ENCODE measurements at regions not wholly inside any gene's neighbourhood (a gene's known extent, or its start where the extent isn't known, plus 50 kb on each side); places are given as distances from the start of the nearest gene placed in this dataset.
"Not testable (repeated sequence)": the region's sequence is repeated elsewhere in the genome, so short reads cannot be mapped to it uniquely, and the experiment has no call there.

DNA sequence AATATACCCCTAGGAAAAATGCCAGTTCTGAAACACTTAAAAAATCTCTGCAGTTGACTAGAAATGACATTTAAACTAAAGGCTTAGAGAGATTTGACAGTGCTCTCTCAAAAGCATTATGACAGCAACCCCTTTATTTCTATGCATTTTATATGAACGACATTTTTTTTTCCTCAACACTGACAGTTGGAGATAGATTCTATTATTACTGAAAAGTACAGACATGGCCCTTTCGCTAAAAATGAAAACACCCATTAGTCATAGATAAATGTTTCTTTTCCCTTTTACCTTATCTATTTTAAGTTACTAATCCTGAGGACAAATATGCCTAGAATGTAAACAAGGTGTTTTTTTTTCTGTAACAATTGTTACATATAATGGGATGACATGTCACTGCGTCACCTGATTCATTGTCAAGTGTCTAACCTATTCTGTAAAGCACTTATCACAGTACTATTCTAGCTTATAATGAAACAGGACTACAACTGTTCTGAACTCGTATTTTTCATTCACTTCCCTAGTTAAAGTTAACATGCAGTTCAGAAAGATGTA is 1169.6 kb upstream of the CRIM1 start:
- no peaks in the 10 kb centered on the region for H3K4me1 ChIP-seq (ENCODE audit: control insufficient read depth, low read depth, low read length)
- H3K18ac ChIP-seq (ENCODE audit: low read length), result no peak overlapping the region
- H3K36me3 ChIP-seq (ENCODE audit: control insufficient read depth, insufficient read depth, low read length), result no peaks in the 10 kb centered on the region
- no peak overlapping the region for H2BK5ac ChIP-seq (ENCODE audit: low read length)
- no peak overlapping the region for H2BK120ac ChIP-seq (ENCODE audit: low read depth, low read length)
- H3K27me3 ChIP-seq (ENCODE audit: insufficient read depth, low read length, poor library complexity), result no peaks in the 10 kb centered on the region
- H3K79me1 ChIP-seq (ENCODE audit: low read length), result no peaks in the 10 kb centered on the region
- DNase-seq, result no peak
- H4K8ac ChIP-seq (ENCODE audit: low read depth, low read length), result no peak overlapping the region
- no CpG with 5 or more reads among the region's 4 CpGs for WGBS (ENCODE audit: extremely low coverage, insufficient coverage, low lambda C conversion rate)
- no peak overlapping the region for H3K4me3 ChIP-seq (ENCODE audit: low read length)
- no peak overlapping the region for H3K9ac ChIP-seq (ENCODE audit: low read length)
- no peak overlapping the region for H4K5ac ChIP-seq (ENCODE audit: low read length)
- H3K4me2 ChIP-seq (ENCODE audit: low read length), result no peak overlapping the region
- no peak overlapping the region for H3K23ac ChIP-seq (ENCODE audit: low read length)
- H2BK15ac ChIP-seq (replicated peaks; ENCODE audit: low read depth), result no peak overlapping the region
- no peak overlapping the region for H3K4ac ChIP-seq (ENCODE audit: low read depth, low read length)
- H3K79me2 ChIP-seq (ENCODE audit: control insufficient read depth, insufficient read depth, low read length), result no peaks in the 10 kb centered on the region
- no peak overlapping the region for H3K56ac ChIP-seq (ENCODE audit: low read length)
- no peak overlapping the region for H3K27ac ChIP-seq (ENCODE audit: low read depth, low read length)
- no peak overlapping the region for H2AK5ac ChIP-seq (ENCODE audit: low read length)

DNA sequence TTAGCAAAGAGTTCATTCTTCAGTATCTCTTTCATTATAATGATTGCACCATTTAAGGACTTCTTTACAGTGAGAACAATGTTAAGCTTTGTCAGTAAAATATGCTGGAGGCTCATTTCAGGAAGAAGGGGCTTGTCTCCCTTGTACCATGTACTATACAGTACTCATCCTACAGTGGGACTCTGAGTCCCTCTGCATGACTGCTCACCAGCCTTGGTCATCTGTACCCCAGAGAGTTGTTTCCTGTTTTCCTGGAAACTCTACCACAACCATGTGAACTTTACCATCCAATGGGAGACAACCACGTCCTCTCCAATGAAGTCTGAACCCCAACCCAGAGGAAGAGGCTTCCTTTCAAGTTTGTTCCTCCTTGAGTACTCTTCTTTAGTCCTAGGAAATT is 1171.1 kb upstream of the CRIM1 start:
- H4K8ac ChIP-seq (ENCODE audit: low read depth, low read length), result no peak overlapping the region
- WGBS (ENCODE audit: extremely low coverage, insufficient coverage, low lambda C conversion rate), result no CpG with 5 or more reads among the region's 1 CpG

DNA sequence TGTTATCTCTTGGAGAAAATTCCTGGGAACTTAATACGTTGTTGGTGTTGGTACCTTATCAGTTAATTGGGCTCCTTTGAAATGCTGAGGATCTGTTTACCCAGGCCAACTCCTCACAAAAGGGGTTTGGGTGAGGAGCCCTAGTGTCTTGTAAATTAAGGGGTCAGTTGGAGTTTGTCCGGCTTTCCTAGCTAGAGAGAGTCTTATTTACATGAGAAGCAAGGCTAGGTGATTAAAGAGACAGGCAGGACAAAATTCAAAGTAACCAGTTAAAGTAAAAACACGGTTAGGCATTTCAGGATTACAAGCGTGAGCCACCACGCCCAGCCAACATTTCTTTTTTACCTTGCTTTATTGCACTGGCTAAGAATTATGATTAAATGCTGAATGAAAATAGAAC is 1178.9 kb upstream of the CRIM1 start:
- not testable (repeated sequence) for H3K4me1 ChIP-seq (ENCODE audit: control insufficient read depth, low read depth, low read length); H3K79me1 ChIP-seq (ENCODE audit: low read length); H4K5ac ChIP-seq (ENCODE audit: low read length); H2BK120ac ChIP-seq (ENCODE audit: low read depth, low read length); H2BK5ac ChIP-seq (ENCODE audit: low read length); H3K4me3 ChIP-seq (ENCODE audit: low read length); H2AK5ac ChIP-seq (ENCODE audit: low read length); H4K8ac ChIP-seq (ENCODE audit: low read depth, low read length); H3K79me2 ChIP-seq (ENCODE audit: control insufficient read depth, insufficient read depth, low read length); H3K27me3 ChIP-seq (ENCODE audit: insufficient read depth, low read length, poor library complexity); H3K18ac ChIP-seq (ENCODE audit: low read length); H2BK15ac ChIP-seq (replicated peaks; ENCODE audit: low read depth); H3K4ac ChIP-seq (ENCODE audit: low read depth, low read length); H3K4me2 ChIP-seq (ENCODE audit: low read length); H3K27ac ChIP-seq (ENCODE audit: low read depth, low read length); H3K36me3 ChIP-seq (ENCODE audit: control insufficient read depth, insufficient read depth, low read length); H3K9ac ChIP-seq (ENCODE audit: low read length); H3K56ac ChIP-seq (ENCODE audit: low read length); H3K23ac ChIP-seq (ENCODE audit: low read length)
- no CpG with 5 or more reads among the region's 5 CpGs for WGBS (ENCODE audit: extremely low coverage, insufficient coverage, low lambda C conversion rate)
- DNase-seq, result peak; percentile 90

More for the DNA sequence above, 1171.1 kb upstream of the CRIM1 start:
- H2BK5ac ChIP-seq (ENCODE audit: low read length), result no peak overlapping the region
- no peak overlapping the region for H2AK5ac ChIP-seq (ENCODE audit: low read length)
- H3K4ac ChIP-seq (ENCODE audit: low read depth, low read length), result no peak overlapping the region
- no peak overlapping the region for H3K4me3 ChIP-seq (ENCODE audit: low read length)
- H3K79me1 ChIP-seq (ENCODE audit: low read length), result no peaks in the 10 kb centered on the region
- H3K23ac ChIP-seq (ENCODE audit: low read length), result no peak overlapping the region
- H3K56ac ChIP-seq (ENCODE audit: low read length), result no peak overlapping the region
- no peak overlapping the region for H3K27ac ChIP-seq (ENCODE audit: low read depth, low read length)
- H3K9ac ChIP-seq (ENCODE audit: low read length), result no peak overlapping the region
- peak overlapping the region; percentile 85 for H2BK15ac ChIP-seq (replicated peaks; ENCODE audit: low read depth)
- no peaks in the 10 kb centered on the region for H3K36me3 ChIP-seq (ENCODE audit: control insufficient read depth, insufficient read depth, low read length)
- no peak overlapping the region for H2BK120ac ChIP-seq (ENCODE audit: low read depth, low read length)
- H3K4me2 ChIP-seq (ENCODE audit: low read length), result no peak overlapping the region
- no peak overlapping the region for H3K18ac ChIP-seq (ENCODE audit: low read length)
- H3K79me2 ChIP-seq (ENCODE audit: control insufficient read depth, insufficient read depth, low read length), result no peaks in the 10 kb centered on the region
- DNase-seq, result no peak
- H3K27me3 ChIP-seq (ENCODE audit: insufficient read depth, low read length, poor library complexity), result no peaks in the 10 kb centered on the region
- H3K4me1 ChIP-seq (ENCODE audit: control insufficient read depth, low read depth, low read length), result no peaks in the 10 kb centered on the region
- no peak overlapping the region for H4K5ac ChIP-seq (ENCODE audit: low read length)

- H3K79me1 ChIP-seq (ENCODE audit: low read length), result no peaks in the 10 kb centered on the region
- no CpG with 5 or more reads among the region's 7 CpGs for WGBS (ENCODE audit: extremely low coverage, insufficient coverage, low lambda C conversion rate)
These were observed 1180.7 kb upstream of the CRIM1 start for GRCh38 chr2:35174845-35175244.

GRCh38 chr2:35172687-35173086 is 1182.9 kb upstream of the CRIM1 start:
- no peak for DNase-seq
- Histone ChIP-seq H2BK5ac (ENCODE audit: low read length) (no peak overlapping the region), H4K8ac (ENCODE audit: low read depth, low read length) (no peak overlapping the region), H3K9ac (ENCODE audit: low read length) (no peak overlapping the region), H3K79me2 (ENCODE audit: control insufficient read depth, insufficient read depth, low read length) (no peaks in the 10 kb centered on the region), H3K4me3 (ENCODE audit: low read length) (no peak overlapping the region), H4K5ac (ENCODE audit: low read length) (no peak overlapping the region), H2AK5ac (ENCODE audit: low read length) (no peak overlapping the region), H3K4me2 (ENCODE audit: low read length) (no peak overlapping the region), H3K79me1 (ENCODE audit: low read length) (no peaks in the 10 kb centered on the region), H3K56ac (ENCODE audit: low read length) (no peak overlapping the region), H3K18ac (ENCODE audit: low read length) (no peak overlapping the region), H3K27me3 (ENCODE audit: insufficient read depth, low read length, poor library complexity) (no peaks in the 10 kb centered on the region), H3K36me3 (ENCODE audit: control insufficient read depth, insufficient read depth, low read length) (no peaks in the 10 kb centered on the region), H2BK15ac (replicated peaks; ENCODE audit: low read depth) (no peak overlapping the region), H3K4ac (ENCODE audit: low read depth, low read length) (no peak overlapping the region), H3K4me1 (ENCODE audit: control insufficient read depth, low read depth, low read length) (no peaks in the 10 kb centered on the region), H2BK120ac (ENCODE audit: low read depth, low read length) (no peak overlapping the region), H3K23ac (ENCODE audit: low read length) (no peak overlapping the region), H3K27ac (ENCODE audit: low read depth, low read length) (no peak overlapping the region)
- no CpG with 5 or more reads among the region's 2 CpGs for WGBS (ENCODE audit: extremely low coverage, insufficient coverage, low lambda C conversion rate)

More at GRCh38 chr2:35174845-35175244, 1180.7 kb upstream of the CRIM1 start:
- no peak overlapping the region for H3K18ac ChIP-seq (ENCODE audit: low read length)
- no peak overlapping the region for H3K23ac ChIP-seq (ENCODE audit: low read length)
- no peak overlapping the region for H3K9ac ChIP-seq (ENCODE audit: low read length)
- H3K27ac ChIP-seq (ENCODE audit: low read depth, low read length), result no peak overlapping the region
- no peak overlapping the region for H3K4me3 ChIP-seq (ENCODE audit: low read length)
- H4K5ac ChIP-seq (ENCODE audit: low read length), result no peak overlapping the region
- no peaks in the 10 kb centered on the region for H3K36me3 ChIP-seq (ENCODE audit: control insufficient read depth, insufficient read depth, low read length)
- H2BK15ac ChIP-seq (replicated peaks; ENCODE audit: low read depth), result no peak overlapping the region
- H3K4me2 ChIP-seq (ENCODE audit: low read length), result no peak overlapping the region
- no peaks in the 10 kb centered on the region for H3K4me1 ChIP-seq (ENCODE audit: control insufficient read depth, low read depth, low read length)
- H4K8ac ChIP-seq (ENCODE audit: low read depth, low read length), result no peak overlapping the region
- H2AK5ac ChIP-seq (ENCODE audit: low read length), result no peak overlapping the region
- H3K79me2 ChIP-seq (ENCODE audit: control insufficient read depth, insufficient read depth, low read length), result no peaks in the 10 kb centered on the region
- DNase-seq, result no peak
- no peak overlapping the region for H2BK5ac ChIP-seq (ENCODE audit: low read length)
- H3K27me3 ChIP-seq (ENCODE audit: insufficient read depth, low read length, poor library complexity), result no peaks in the 10 kb centered on the region
- H2BK120ac ChIP-seq (ENCODE audit: low read depth, low read length), result no peak overlapping the region
- H3K4ac ChIP-seq (ENCODE audit: low read depth, low read length), result no peak overlapping the region
- H3K56ac ChIP-seq (ENCODE audit: low read length), result no peak overlapping the region

- no peaks in the 10 kb centered on the region for H3K4me1 ChIP-seq (ENCODE audit: control insufficient read depth, low read depth, low read length)
- no peak overlapping the region for H2AK5ac ChIP-seq (ENCODE audit: low read length)
- no peak overlapping the region for H3K4ac ChIP-seq (ENCODE audit: low read depth, low read length)
- H3K27me3 ChIP-seq (ENCODE audit: insufficient read depth, low read length, poor library complexity), result no peaks in the 10 kb centered on the region
- no peak overlapping the region for H2BK15ac ChIP-seq (replicated peaks; ENCODE audit: low read depth)
- H3K9ac ChIP-seq (ENCODE audit: low read length), result no peak overlapping the region
- no peak overlapping the region for H2BK5ac ChIP-seq (ENCODE audit: low read length)
- no peak overlapping the region for H3K18ac ChIP-seq (ENCODE audit: low read length)
- no peak overlapping the region for H3K4me3 ChIP-seq (ENCODE audit: low read length)
- no peaks in the 10 kb centered on the region for H3K36me3 ChIP-seq (ENCODE audit: control insufficient read depth, insufficient read depth, low read length)
- H3K27ac ChIP-seq (ENCODE audit: low read depth, low read length), result no peak overlapping the region
- H3K79me2 ChIP-seq (ENCODE audit: control insufficient read depth, insufficient read depth, low read length), result no peaks in the 10 kb centered on the region
- H4K8ac ChIP-seq (ENCODE audit: low read depth, low read length), result no peak overlapping the region
- no peak overlapping the region for H2BK120ac ChIP-seq (ENCODE audit: low read depth, low read length)
- no peak overlapping the region for H3K56ac ChIP-seq (ENCODE audit: low read length)
- no peak overlapping the region for H3K4me2 ChIP-seq (ENCODE audit: low read length)
- no peaks in the 10 kb centered on the region for H3K79me1 ChIP-seq (ENCODE audit: low read length)
- H4K5ac ChIP-seq (ENCODE audit: low read length), result no peak overlapping the region
- no peak overlapping the region for H3K23ac ChIP-seq (ENCODE audit: low read length)
- DNase-seq, result peak; percentile 11
These were observed 1187.2 kb upstream of the CRIM1 start for GRCh38 chr2:35168351-35168750.
